ENCODE measurements at regions not wholly inside any gene's neighbourhood (a gene's known extent, or its start where the extent isn't known, plus 50 kb on each side); places are given as distances from the start of the nearest gene placed in this dataset.

GRCh38 chr5:74949976-74950375 lies 83.8 kb upstream of the FAM169A start:
- 63% methylated on average over 5 of the region's 5 CpGs for WGBS (ENCODE audit: low lambda C conversion rate, missing lambda C conversion rate)
- H3K9me3 ChIP-seq (ENCODE audit: low read depth): no peaks in the 10 kb centered on the region
- no peaks in the 10 kb centered on the region for H3K9me2 ChIP-seq (replicated peaks; ENCODE audit: insufficient read depth)
- H2AFZ ChIP-seq: no peak overlapping the region
- no peak overlapping the region for H3K4me3 ChIP-seq
- H3K27me3 ChIP-seq: no peaks in the 10 kb centered on the region
- H3K4me1 ChIP-seq (ENCODE audit: insufficient read depth): peaks cover 52% of the 10 kb centered on the region
- H3K79me2 ChIP-seq: no peaks in the 10 kb centered on the region
- no peak for TF ChIP-seq EZH2 (IDR thresholded peaks at IDR 0.05; ENCODE audit: borderline replicate concordance)
- no peak for TF ChIP-seq CTCF (IDR thresholded peaks at IDR 0.05; ENCODE audit: poor library complexity)
- TF ChIP-seq EZH2phosphoT487 (IDR thresholded peaks at IDR 0.05; ENCODE audit: low read depth, severe bottlenecking, unreplicated experiment): no peak
- H3K27ac ChIP-seq: peak overlapping the region; percentile 22
- no peaks in the 10 kb centered on the region for H3K36me3 ChIP-seq (replicated peaks; ENCODE audit: insufficient read depth, low read depth)
- no peak for DNase-seq (ENCODE audit: low spot score)
- H4K20me1 ChIP-seq (ENCODE audit: insufficient read depth, poor library complexity, severe bottlenecking): no peaks in the 10 kb centered on the region
- H3K4me2 ChIP-seq: no peak overlapping the region

DNA sequence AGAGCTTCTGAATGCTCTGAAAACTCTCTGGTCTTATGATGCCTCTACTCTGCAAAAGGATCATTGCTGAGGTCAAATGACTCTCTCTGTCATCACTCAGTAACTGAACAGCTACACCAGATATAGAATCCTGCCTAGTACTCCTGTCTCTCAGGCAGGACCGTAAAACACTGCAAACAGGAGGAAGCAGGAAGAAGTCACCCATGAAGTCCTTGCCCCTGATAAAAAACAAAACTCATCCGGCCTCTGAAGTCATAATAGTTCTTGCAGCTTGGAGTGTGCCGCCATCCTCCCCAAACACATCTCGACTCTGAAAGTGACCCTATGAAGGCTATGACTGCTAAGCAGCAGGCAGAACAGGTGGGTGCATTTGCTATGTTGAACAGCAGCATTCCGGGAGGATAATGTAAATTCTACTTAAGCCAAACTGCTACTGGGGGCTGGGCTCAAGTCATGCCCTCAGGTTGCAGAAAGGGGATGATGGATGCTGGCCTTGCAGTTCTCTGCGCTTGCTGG lies 81.9 kb upstream of the FAM169A start:
- Histone ChIP-seq H3K79me2 (no peaks in the 10 kb centered on the region), H3K27ac (peak overlapping the region; percentile 87), H3K4me3 (no peak overlapping the region), H3K27me3 (no peaks in the 10 kb centered on the region), H4K20me1 (ENCODE audit: insufficient read depth, poor library complexity, severe bottlenecking) (no peaks in the 10 kb centered on the region), H3K4me2 (peak overlapping the region; percentile 57), H3K9me3 (ENCODE audit: low read depth) (no peaks in the 10 kb centered on the region), H3K36me3 (replicated peaks; ENCODE audit: insufficient read depth, low read depth) (no peaks in the 10 kb centered on the region), H3K4me1 (ENCODE audit: insufficient read depth) (peaks cover 36% of the 10 kb centered on the region), H2AFZ (no peak overlapping the region), H3K9me2 (replicated peaks; ENCODE audit: insufficient read depth) (no peaks in the 10 kb centered on the region)
- 42% methylated on average over 6 of the region's 6 CpGs for WGBS (ENCODE audit: low lambda C conversion rate, missing lambda C conversion rate)
- peak; percentile 39 for DNase-seq (ENCODE audit: low spot score)
- TF ChIP-seq EZH2phosphoT487 (IDR thresholded peaks at IDR 0.05; ENCODE audit: low read depth, severe bottlenecking, unreplicated experiment) (no peak), EZH2 (IDR thresholded peaks at IDR 0.05; ENCODE audit: borderline replicate concordance) (no peak), CTCF (IDR thresholded peaks at IDR 0.05; ENCODE audit: poor library complexity) (no peak)

GRCh38 chr5:74946471-74946870 lies 80.3 kb upstream of the FAM169A start:
- H3K4me2 ChIP-seq: no peak overlapping the region
- no peak for DNase-seq (ENCODE audit: low spot score)
- no peak overlapping the region for H3K27ac ChIP-seq
- H3K79me2 ChIP-seq: no peaks in the 10 kb centered on the region
- H3K27me3 ChIP-seq: no peaks in the 10 kb centered on the region
- H3K9me3 ChIP-seq (ENCODE audit: low read depth): no peaks in the 10 kb centered on the region
- no peaks in the 10 kb centered on the region for H3K9me2 ChIP-seq (replicated peaks; ENCODE audit: insufficient read depth)
- TF ChIP-seq EZH2phosphoT487 (IDR thresholded peaks at IDR 0.05; ENCODE audit: low read depth, severe bottlenecking, unreplicated experiment) (no peak), EZH2 (IDR thresholded peaks at IDR 0.05; ENCODE audit: borderline replicate concordance) (no peak), CTCF (IDR thresholded peaks at IDR 0.05; ENCODE audit: poor library complexity) (no peak)
- peaks cover 21% of the 10 kb centered on the region for H3K4me1 ChIP-seq (ENCODE audit: insufficient read depth)
- no peak overlapping the region for H2AFZ ChIP-seq
- no peaks in the 10 kb centered on the region for H3K36me3 ChIP-seq (replicated peaks; ENCODE audit: insufficient read depth, low read depth)
- 97% methylated on average over 4 of the region's 4 CpGs for WGBS (ENCODE audit: low lambda C conversion rate, missing lambda C conversion rate)
- H4K20me1 ChIP-seq (ENCODE audit: insufficient read depth, poor library complexity, severe bottlenecking): no peaks in the 10 kb centered on the region
- no peak overlapping the region for H3K4me3 ChIP-seq
